HL-60 (cell line): ENCODE measurements at regions not wholly inside any gene's neighbourhood (a gene's known extent, or its start where the extent isn't known, plus 50 kb on each side); places are given as distances from the start of the nearest gene placed in this dataset.

Experiments used
- DNase-seq, 2 experiments: peaks; one replicate each; pipeline ENCODE4 v3.0.0-alpha.2; 2010 to 2020; ENCODE audit warnings: low read depth in 1 of 2, low spot score in 1 of 2
- H3K27ac ChIP-seq: fragments of 250-450 bp; sonication (Bioruptor Pico); replicated peaks from 2 replicates; pipeline ENCODE4 v1.5.1; 2020; ENCODE audit warnings: mild to moderate bottlenecking, moderate library complexity
- H3K27me3 ChIP-seq: fragments of 250-450 bp; sonication (Bioruptor Pico); 2 replicates; pipeline ENCODE4 v1.5.1; 2021; ENCODE audit warnings: mild to moderate bottlenecking, moderate library complexity; ENCODE audit not compliant: insufficient read depth, poor library complexity, severe bottlenecking
- H3K4me3 ChIP-seq: replicated peaks from 2 replicates; pipeline ENCODE4 v1.5.1; 2011; ENCODE audit warnings: mild to moderate bottlenecking, control low read depth, low read length; ENCODE audit not compliant: insufficient read depth
- GABPA ChIP-seq: IDR thresholded peaks from 2 replicates; pipeline ENCODE4 v1.6.1; 2012; ENCODE audit warnings: low read depth
- POLR2AphosphoS5 ChIP-seq: IDR thresholded peaks from 2 replicates; pipeline ENCODE4 v1.6.1; 2012; ENCODE audit warnings: low read depth
- SPI1 ChIP-seq: IDR thresholded peaks from 2 replicates; pipeline ENCODE4 v1.6.1; 2012; ENCODE audit warnings: low read depth, mild to moderate bottlenecking, borderline replicate concordance
- TF ChIP-seq, protein P1 (sequence below): IDR thresholded peaks from 2 replicates; pipeline ENCODE4 v1.6.1; 2012; ENCODE audit warnings: low read depth; ENCODE audit not compliant: insufficient replicate concordance
- TF ChIP-seq, protein P2 (sequence below): IDR thresholded peaks from one replicate; pipeline ENCODE4 v1.5.1; 2011; ENCODE audit warnings: low read length, control low read depth, inconsistent platforms; ENCODE audit not compliant: insufficient read depth

- Histone ChIP-seq H3K4me3 (no peak overlapping the region), H3K27ac (no peak overlapping the region), H3K27me3 (peaks cover 6% of the 10 kb centered on the region)
- no peak for DNase-seq
- TF ChIP-seq, protein P1, sequence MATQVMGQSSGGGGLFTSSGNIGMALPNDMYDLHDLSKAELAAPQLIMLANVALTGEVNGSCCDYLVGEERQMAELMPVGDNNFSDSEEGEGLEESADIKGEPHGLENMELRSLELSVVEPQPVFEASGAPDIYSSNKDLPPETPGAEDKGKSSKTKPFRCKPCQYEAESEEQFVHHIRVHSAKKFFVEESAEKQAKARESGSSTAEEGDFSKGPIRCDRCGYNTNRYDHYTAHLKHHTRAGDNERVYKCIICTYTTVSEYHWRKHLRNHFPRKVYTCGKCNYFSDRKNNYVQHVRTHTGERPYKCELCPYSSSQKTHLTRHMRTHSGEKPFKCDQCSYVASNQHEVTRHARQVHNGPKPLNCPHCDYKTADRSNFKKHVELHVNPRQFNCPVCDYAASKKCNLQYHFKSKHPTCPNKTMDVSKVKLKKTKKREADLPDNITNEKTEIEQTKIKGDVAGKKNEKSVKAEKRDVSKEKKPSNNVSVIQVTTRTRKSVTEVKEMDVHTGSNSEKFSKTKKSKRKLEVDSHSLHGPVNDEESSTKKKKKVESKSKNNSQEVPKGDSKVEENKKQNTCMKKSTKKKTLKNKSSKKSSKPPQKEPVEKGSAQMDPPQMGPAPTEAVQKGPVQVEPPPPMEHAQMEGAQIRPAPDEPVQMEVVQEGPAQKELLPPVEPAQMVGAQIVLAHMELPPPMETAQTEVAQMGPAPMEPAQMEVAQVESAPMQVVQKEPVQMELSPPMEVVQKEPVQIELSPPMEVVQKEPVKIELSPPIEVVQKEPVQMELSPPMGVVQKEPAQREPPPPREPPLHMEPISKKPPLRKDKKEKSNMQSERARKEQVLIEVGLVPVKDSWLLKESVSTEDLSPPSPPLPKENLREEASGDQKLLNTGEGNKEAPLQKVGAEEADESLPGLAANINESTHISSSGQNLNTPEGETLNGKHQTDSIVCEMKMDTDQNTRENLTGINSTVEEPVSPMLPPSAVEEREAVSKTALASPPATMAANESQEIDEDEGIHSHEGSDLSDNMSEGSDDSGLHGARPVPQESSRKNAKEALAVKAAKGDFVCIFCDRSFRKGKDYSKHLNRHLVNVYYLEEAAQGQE = no peak
Measured at GRCh38 chr3:139238281-139239030, 105.4 kb upstream of the MRPS22 start.

GRCh38 chr3:139239550-139239949, 104.3 kb upstream of the MRPS22 start:
- no peak for DNase-seq
- Histone ChIP-seq H3K4me3 (no peak overlapping the region), H3K27ac (no peak overlapping the region), H3K27me3 (peaks cover 7% of the 10 kb centered on the region)
- no peak for TF ChIP-seq POLR2AphosphoS5
- TF ChIP-seq GABPA = no peak
- no peak for TF ChIP-seq SPI1
- TF ChIP-seq, protein P2, sequence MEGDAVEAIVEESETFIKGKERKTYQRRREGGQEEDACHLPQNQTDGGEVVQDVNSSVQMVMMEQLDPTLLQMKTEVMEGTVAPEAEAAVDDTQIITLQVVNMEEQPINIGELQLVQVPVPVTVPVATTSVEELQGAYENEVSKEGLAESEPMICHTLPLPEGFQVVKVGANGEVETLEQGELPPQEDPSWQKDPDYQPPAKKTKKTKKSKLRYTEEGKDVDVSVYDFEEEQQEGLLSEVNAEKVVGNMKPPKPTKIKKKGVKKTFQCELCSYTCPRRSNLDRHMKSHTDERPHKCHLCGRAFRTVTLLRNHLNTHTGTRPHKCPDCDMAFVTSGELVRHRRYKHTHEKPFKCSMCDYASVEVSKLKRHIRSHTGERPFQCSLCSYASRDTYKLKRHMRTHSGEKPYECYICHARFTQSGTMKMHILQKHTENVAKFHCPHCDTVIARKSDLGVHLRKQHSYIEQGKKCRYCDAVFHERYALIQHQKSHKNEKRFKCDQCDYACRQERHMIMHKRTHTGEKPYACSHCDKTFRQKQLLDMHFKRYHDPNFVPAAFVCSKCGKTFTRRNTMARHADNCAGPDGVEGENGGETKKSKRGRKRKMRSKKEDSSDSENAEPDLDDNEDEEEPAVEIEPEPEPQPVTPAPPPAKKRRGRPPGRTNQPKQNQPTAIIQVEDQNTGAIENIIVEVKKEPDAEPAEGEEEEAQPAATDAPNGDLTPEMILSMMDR = no peak
- TF ChIP-seq, protein P1 = no peak

DNA sequence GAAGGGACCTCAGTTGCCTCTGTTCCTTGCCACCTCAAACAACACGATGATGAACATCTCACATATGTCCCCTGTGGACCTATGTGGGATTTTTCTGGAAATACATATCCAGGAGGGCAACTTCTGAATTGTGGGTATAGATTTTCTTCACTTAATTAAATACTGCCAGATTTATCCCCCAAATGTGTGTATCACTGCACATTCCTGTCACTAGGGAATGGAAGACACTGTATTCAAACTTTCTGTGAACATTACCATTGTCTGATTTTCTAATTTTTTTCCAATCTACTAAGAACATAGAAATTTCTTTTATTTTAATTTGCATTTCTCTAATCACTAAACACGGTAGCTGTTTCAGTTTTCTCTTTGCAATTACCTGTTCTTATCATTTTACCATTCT, 102.0 kb upstream of the MRPS22 start:
- TF ChIP-seq, protein P1 = no peak
- no peak for TF ChIP-seq SPI1
- no peak for TF ChIP-seq GABPA
- no peak for TF ChIP-seq POLR2AphosphoS5
- TF ChIP-seq, protein P2 = no peak
- peaks cover 8% of the 10 kb centered on the region for H3K27me3 ChIP-seq
- H3K27ac ChIP-seq = no peak overlapping the region
- DNase-seq = no peak
- no peak overlapping the region for H3K4me3 ChIP-seq
